Right atrium auricular region (tissue), 2 donors: ENCODE measurements at regions not wholly inside any gene's neighbourhood (a gene's known extent, or its start where the extent isn't known, plus 50 kb on each side); places are given as distances from the start of the nearest gene placed in this dataset.

Source experiments
- DNase-seq: peaks from one replicate; pipeline ENCODE4 v3.0.0-alpha.2; 2019; ENCODE audit warnings: low spot score
- H3K27ac ChIP-seq, 2 donors: fragments of 200-600 bp; sonication (generic); 1 replicate in 1 of 2; 2 replicates in 1 of 2; pipeline ENCODE4 v1.5.1; 2016 to 2019
- H3K27me3 ChIP-seq, 2 donors: fragments of 200-600 bp; sonication (generic); one replicate each; pipeline versions ENCODE4 v1.5.1 to v1.6.0; 2017 to 2019
- H3K36me3 ChIP-seq: fragments of 200-600 bp; sonication (generic); one replicate; pipeline ENCODE4 v1.5.1; 2016
- H3K4me1 ChIP-seq, 2 donors: fragments of 200-600 bp; sonication (generic); one replicate each; pipeline versions ENCODE4 v1.5.1 to v1.6.0; 2017 to 2019
- H3K4me3 ChIP-seq, 2 donors: fragments of 200-600 bp; sonication (generic); 1 replicate in 1 of 2; 2 replicates in 1 of 2; pipeline ENCODE4 v1.5.1; 2017 to 2019; ENCODE audit warnings: mild to moderate bottlenecking in 1 of 2, moderate library complexity in 1 of 2
- H3K9me3 ChIP-seq, 2 donors: fragments of 200-600 bp; sonication (generic); one replicate each; pipeline ENCODE4 v1.5.1; 2019
- TF ChIP-seq, protein P1 (sequence below), 2 donors: fragments of 200-600 bp; sonication (generic); IDR thresholded peaks; one replicate each; pipeline ENCODE4 v1.5.1; 2019; ENCODE audit warnings: antibody characterized with exemption in 2 of 2

DNA sequence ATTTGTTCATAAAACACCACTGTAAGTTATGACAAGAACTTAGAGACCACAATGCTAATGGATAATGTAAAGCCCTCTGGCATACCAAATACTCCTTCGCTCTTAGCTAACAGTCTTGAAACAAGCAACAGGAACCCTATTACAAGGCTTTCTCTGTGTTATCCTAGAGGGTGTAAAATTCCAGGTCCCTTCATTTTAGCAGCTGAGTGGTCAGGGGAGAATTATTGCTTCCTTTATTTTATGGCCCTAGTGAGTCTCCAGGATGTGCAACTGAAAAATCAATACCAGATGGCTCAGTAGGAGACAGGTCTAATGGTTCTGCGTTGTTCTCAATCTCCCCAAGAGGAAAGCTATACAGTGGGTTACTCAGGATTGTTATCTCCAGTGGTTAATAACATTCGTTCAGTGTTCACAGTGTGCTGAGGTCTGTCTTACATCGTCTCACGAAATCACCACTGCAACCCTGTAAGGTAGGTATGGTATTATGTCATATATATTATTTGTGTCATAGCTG is 172.7 kb upstream of the CNOT2 start:
- H3K27me3 ChIP-seq = no peaks in the 10 kb centered on the region
- H3K4me3 ChIP-seq = no peak overlapping the region
- H3K9me3 ChIP-seq = no peaks in the 10 kb centered on the region
- TF ChIP-seq, protein P1, sequence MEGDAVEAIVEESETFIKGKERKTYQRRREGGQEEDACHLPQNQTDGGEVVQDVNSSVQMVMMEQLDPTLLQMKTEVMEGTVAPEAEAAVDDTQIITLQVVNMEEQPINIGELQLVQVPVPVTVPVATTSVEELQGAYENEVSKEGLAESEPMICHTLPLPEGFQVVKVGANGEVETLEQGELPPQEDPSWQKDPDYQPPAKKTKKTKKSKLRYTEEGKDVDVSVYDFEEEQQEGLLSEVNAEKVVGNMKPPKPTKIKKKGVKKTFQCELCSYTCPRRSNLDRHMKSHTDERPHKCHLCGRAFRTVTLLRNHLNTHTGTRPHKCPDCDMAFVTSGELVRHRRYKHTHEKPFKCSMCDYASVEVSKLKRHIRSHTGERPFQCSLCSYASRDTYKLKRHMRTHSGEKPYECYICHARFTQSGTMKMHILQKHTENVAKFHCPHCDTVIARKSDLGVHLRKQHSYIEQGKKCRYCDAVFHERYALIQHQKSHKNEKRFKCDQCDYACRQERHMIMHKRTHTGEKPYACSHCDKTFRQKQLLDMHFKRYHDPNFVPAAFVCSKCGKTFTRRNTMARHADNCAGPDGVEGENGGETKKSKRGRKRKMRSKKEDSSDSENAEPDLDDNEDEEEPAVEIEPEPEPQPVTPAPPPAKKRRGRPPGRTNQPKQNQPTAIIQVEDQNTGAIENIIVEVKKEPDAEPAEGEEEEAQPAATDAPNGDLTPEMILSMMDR (IDR thresholded peaks at IDR 0.05) = no peak
- no peaks in the 10 kb centered on the region for H3K4me1 ChIP-seq
- no peaks in the 10 kb centered on the region for H3K36me3 ChIP-seq
- H3K27ac ChIP-seq = no peak overlapping the region
- no peak for DNase-seq

DNA sequence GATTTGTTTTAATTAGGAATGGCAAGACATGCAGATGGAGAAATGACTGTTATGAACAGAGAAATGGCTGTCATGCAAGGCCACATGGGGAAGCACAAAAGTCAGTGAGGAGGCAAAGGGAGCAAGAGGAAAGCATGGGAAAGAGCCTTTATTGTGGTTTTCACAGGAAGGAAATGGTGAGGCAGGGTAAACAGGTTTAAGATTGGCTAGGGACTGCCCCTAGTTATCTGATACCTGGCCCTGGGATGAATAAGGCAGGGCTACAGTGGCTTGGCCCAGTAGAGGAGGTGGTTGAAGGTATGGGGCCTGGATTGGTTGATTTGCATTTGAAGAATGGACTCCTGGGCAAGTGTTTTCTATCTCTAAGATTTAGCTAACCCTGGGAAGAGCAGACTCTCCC is 168.7 kb upstream of the CNOT2 start:
- Histone ChIP-seq H3K9me3 (no peaks in the 10 kb centered on the region), H3K27me3 (no peaks in the 10 kb centered on the region), H3K4me1 (no peaks in the 10 kb centered on the region), H3K36me3 (no peaks in the 10 kb centered on the region), H3K4me3 (no peak overlapping the region), H3K27ac (no peak overlapping the region)
- no peak for DNase-seq
- TF ChIP-seq, protein P1 (IDR thresholded peaks at IDR 0.05) = no peak

DNA sequence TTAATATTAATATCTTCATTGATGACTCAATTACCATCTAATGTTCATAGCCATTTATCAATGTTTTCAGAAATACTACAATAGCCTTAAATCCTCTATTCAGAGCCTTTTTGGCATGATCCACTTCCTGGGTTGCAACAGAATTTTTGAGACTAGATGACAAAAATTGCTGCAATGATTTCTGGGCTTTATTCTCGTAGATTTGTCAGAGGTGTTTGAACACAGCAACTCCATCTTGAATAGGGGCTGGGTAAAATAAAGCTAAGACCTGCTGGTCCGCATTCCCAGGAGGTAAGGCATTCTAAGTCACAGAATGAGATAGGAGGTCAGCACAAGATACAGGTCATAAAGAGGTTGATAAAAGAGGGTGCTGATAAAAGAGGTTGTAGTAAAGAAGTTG is 165.8 kb upstream of the CNOT2 start:
- no peak for DNase-seq
- Histone ChIP-seq H3K27me3 (no peaks in the 10 kb centered on the region), H3K4me1 (no peaks in the 10 kb centered on the region), H3K9me3 (no peaks in the 10 kb centered on the region), H3K27ac (no peak overlapping the region), H3K4me3 (no peak overlapping the region), H3K36me3 (no peaks in the 10 kb centered on the region)
- TF ChIP-seq, protein P1 (IDR thresholded peaks at IDR 0.05) = no peak

DNA sequence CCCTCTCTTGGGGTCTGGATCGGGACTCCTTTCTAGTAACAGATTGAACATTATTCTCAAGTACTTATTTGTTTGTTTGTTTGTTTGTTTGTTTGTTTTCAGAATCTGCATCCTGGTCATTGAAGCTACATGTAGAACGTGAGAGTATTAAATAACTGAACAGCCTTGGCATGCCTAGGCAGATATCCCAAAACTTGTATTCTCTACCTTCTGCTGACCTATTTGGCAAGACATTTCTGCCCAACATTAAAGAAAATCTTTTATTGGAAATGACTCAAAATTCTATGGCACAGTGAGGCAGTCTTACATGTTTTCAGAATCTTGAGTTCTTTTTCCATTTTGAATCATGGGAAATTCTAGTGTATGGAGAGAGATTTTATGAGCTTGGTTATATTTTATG is 165.1 kb upstream of the CNOT2 start:
- no peak overlapping the region for H3K4me3 ChIP-seq
- no peaks in the 10 kb centered on the region for H3K9me3 ChIP-seq
- H3K4me1 ChIP-seq = no peaks in the 10 kb centered on the region
- no peak overlapping the region for H3K27ac ChIP-seq
- no peak for DNase-seq
- H3K36me3 ChIP-seq = no peaks in the 10 kb centered on the region
- no peaks in the 10 kb centered on the region for H3K27me3 ChIP-seq
- TF ChIP-seq, protein P1 (IDR thresholded peaks at IDR 0.05) = no peak

DNA sequence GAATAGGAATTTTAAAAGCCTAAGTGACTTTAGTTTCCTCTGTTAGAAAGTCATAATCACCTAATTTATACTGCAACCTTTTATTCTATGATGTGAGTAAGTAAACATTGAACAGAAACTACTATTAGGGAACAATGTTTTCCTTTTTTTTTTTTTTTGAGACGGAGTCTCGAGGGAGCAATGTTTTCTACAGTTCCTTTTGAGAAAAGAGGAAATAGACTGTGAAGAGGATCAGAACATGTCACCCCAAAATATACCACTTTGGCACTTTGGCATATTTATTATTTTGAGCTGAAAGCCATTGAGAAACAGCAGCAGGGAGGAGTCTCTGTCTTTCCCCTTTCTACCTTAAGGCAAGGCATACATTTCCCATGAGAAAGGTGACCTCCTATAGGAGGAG is 162.7 kb upstream of the CNOT2 start:
- no peaks in the 10 kb centered on the region for H3K36me3 ChIP-seq
- TF ChIP-seq, protein P1 (IDR thresholded peaks at IDR 0.05) = no peak
- DNase-seq = no peak
- H3K4me3 ChIP-seq = no peak overlapping the region
- H3K27me3 ChIP-seq = no peaks in the 10 kb centered on the region
- H3K4me1 ChIP-seq = no peaks in the 10 kb centered on the region
- no peak overlapping the region for H3K27ac ChIP-seq
- no peaks in the 10 kb centered on the region for H3K9me3 ChIP-seq

DNA sequence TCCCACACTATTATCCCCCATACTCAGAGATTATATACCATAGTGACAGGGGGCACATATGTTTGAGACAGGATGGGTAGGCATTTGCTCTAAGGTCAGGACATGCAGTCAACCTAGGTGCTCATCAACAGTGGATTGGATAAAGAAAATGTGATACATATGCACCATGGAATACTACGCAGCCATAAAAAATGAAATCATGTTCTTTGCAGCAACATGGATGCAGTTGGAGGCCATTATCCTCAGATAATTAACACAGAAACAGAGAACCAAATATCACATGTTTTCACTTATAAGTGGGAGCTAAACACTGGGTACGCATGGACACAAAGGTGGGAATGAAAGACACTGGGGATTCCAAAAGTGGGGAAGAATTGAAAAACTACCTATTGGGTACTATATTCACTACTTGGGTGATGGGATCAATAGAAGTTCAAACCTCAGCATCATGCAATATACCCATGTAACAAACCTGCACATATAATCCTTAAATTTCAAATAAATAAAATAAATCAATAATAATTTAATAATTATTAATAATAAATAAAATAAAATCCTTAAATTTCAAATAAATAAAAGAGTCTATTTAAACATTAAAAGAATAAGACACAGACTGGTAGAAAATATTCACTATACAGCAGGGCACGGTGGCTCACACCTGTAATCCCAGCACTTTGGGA is 160.1 kb upstream of the CNOT2 start:
- no peak overlapping the region for H3K27ac ChIP-seq
- H3K4me1 ChIP-seq = no peaks in the 10 kb centered on the region
- no peaks in the 10 kb centered on the region for H3K9me3 ChIP-seq
- no peak for DNase-seq
- no peaks in the 10 kb centered on the region for H3K27me3 ChIP-seq
- no peaks in the 10 kb centered on the region for H3K36me3 ChIP-seq
- TF ChIP-seq, protein P1 (IDR thresholded peaks at IDR 0.05) = no peak
- no peak overlapping the region for H3K4me3 ChIP-seq
